HCT116 (cell line): ENCODE measurements at regions not wholly inside any gene's neighbourhood (a gene's known extent, or its start where the extent isn't known, plus 50 kb on each side); places are given as distances from the start of the nearest gene placed in this dataset.

Source experiments
- ATAC-seq: fragments of 200-7000 bp; cut with Tn5 transposase; 2 replicates; pipeline ENCODE4 v1.9.1; 2020; ENCODE audit warnings: mild to moderate bottlenecking, moderate library complexity
- BruUV-seq: library from RNA; stranded (reverse); fragments of 400-500 nt; replicated peaks from 2 replicates; lab custom pipeline; 2021; lab: Mats Ljungman, UMichigan
- CTCF ChIA-PET: fragments of 300-600 bp; sonication (Branson Sonifier 250); formaldehyde crosslinking; loops from one replicate; lab custom pipeline; 2021; ENCODE audit warnings: antibody characterized with exemption; lab: Charles Lee
- POLR2A ChIA-PET: fragments of 300-600, 350-600 bp; sonication (Branson Sonifier 250); formaldehyde crosslinking; loops from one replicate; lab custom pipeline; 2021; ENCODE audit warnings: antibody characterized with exemption; lab: Charles Lee
- RAD21 ChIA-PET, 2 experiments: fragments of 300-600 bp; sonication (Branson Sonifier 250); formaldehyde crosslinking; loops; one replicate each; lab custom pipeline; 2023; ENCODE audit warnings: low total read pairs in 2 of 2; ENCODE audit not compliant: uncharacterized antibody in 2 of 2, unreplicated experiment in 2 of 2, low non-redundant PET in 1 of 2; lab: Charles Lee
- DNase-seq: peaks from one replicate; pipeline ENCODE4 v3.0.0-alpha.2; 2010; ENCODE audit warnings: low read depth, low spot score
- H2AFZ ChIP-seq: fragments of 200-600 bp; shearing (Covaris generic), sonication (generic); 2 replicates; pipeline ENCODE4 v1.6.1; 2017; ENCODE audit warnings: low read depth, mixed run types, mixed read lengths, antibody characterized with exemption, low read length; ENCODE audit not compliant: poor library complexity, severe bottlenecking
- H3K27ac ChIP-seq: 2 replicates; pipeline ENCODE4 v1.5.1; 2012; ENCODE audit warnings: low read depth, low read length
- H3K27me3 ChIP-seq: fragments of 200-600 bp; sonication (generic); 2 replicates; pipeline ENCODE4 v1.6.1; 2016; ENCODE audit warnings: mixed run types, low read length, mixed read lengths; ENCODE audit not compliant: insufficient read depth
- H3K36me3 ChIP-seq, 2 experiments: fragments of 200-500 bp in 1 of 2; fragments of 200-600 bp in 1 of 2; sonication (Bioruptor generic) in 1 of 2; sonication (generic) in 1 of 2; 2 replicates each; pipeline versions ENCODE4 v1.5.1 to v1.6.1; 2014 to 2016; ENCODE audit warnings: low read length in 2 of 2, inconsistent platforms in 1 of 2, mixed read lengths in 1 of 2, mixed run types in 1 of 2; ENCODE audit not compliant: insufficient read depth in 2 of 2, control insufficient read depth in 1 of 2
- H3K4me1 ChIP-seq, 2 experiments: fragments of 200-600 bp in 1 of 2; sonication (generic) in 1 of 2; 2 replicates each; pipeline versions ENCODE4 v1.5.1 to v1.6.1; 2012 to 2017; ENCODE audit warnings: low read length in 2 of 2, inconsistent platforms in 1 of 2, mild to moderate bottlenecking in 1 of 2, mixed read lengths in 1 of 2, mixed run types in 1 of 2, moderate library complexity in 1 of 2; ENCODE audit not compliant: insufficient read depth in 2 of 2, control insufficient read depth in 1 of 2
- H3K4me2 ChIP-seq: fragments of 200-600 bp; sonication (generic); 2 replicates; pipeline ENCODE4 v1.6.1; 2017; ENCODE audit warnings: mixed run types, low read length, mixed read lengths
- H3K4me3 ChIP-seq, 2 experiments: fragments of 200-600 bp in 1 of 2; sonication (generic) in 1 of 2; replicated peaks in 1 of 2; 2 replicates each; pipeline ENCODE4 v1.5.1; 2011 to 2016; ENCODE audit warnings: low read length in 2 of 2, control low read depth in 1 of 2, low read depth in 1 of 2, mild to moderate bottlenecking in 1 of 2, mixed read lengths in 1 of 2, mixed run types in 1 of 2
- H3K79me2 ChIP-seq: fragments of 200-600 bp; sonication (generic); 2 replicates; pipeline ENCODE4 v1.6.1; 2017; ENCODE audit warnings: mild to moderate bottlenecking, mixed run types, low read length, moderate library complexity, mixed read lengths; ENCODE audit not compliant: insufficient read depth
- H3K9ac ChIP-seq: fragments of 200-600 bp; sonication (generic); 2 replicates; pipeline ENCODE4 v1.6.1; 2016; ENCODE audit warnings: low read length, mixed read lengths
- H3K9me2 ChIP-seq: fragments of 200-600 bp; sonication (generic), shearing (Covaris generic); 2 replicates; pipeline ENCODE4 v1.6.1; 2017; ENCODE audit warnings: mixed run types, mild to moderate bottlenecking, moderate library complexity; ENCODE audit not compliant: insufficient read depth
- H3K9me3 ChIP-seq, 2 experiments: fragments of 200-500 bp in 1 of 2; fragments of 200-600 bp in 1 of 2; sonication (Bioruptor generic) in 1 of 2; sonication (generic) in 1 of 2; 2 replicates each; pipeline ENCODE4 v1.6.1; 2014 to 2017; ENCODE audit warnings: low read length in 2 of 2, mixed read lengths in 2 of 2, inconsistent platforms in 1 of 2, low read depth in 1 of 2, mild to moderate bottlenecking in 1 of 2, mixed run types in 1 of 2, moderate library complexity in 1 of 2; ENCODE audit not compliant: control insufficient read depth in 1 of 2, insufficient read depth in 1 of 2
- H4K20me1 ChIP-seq: fragments of 200-600 bp; sonication (generic), shearing (Covaris generic); 2 replicates; pipeline ENCODE4 v1.6.1; 2017; ENCODE audit warnings: mixed run types, mild to moderate bottlenecking, moderate library complexity; ENCODE audit not compliant: insufficient read depth
- ATF3 ChIP-seq: IDR thresholded peaks from 2 replicates; pipeline ENCODE4 v1.6.1; 2012
- CBX3 ChIP-seq: IDR thresholded peaks from 2 replicates; pipeline ENCODE4 v1.6.1; 2012; ENCODE audit warnings: low read depth
- CEBPB ChIP-seq: IDR thresholded peaks from 2 replicates; pipeline ENCODE4 v1.6.1; 2012; ENCODE audit warnings: low read depth
- CTCF ChIP-seq, 3 experiments: fragments of 200-600 bp in 1 of 3; sonication (generic) in 1 of 3; IDR thresholded peaks in 2 of 3; conservative IDR thresholded peaks in 1 of 3; 2 replicates each; pipeline ENCODE4 v1.5.1; 2012 to 2017; ENCODE audit warnings: low read depth in 2 of 3, low read length in 2 of 3, antibody characterized with exemption in 1 of 3, borderline replicate concordance in 1 of 3, control low read depth in 1 of 3, mild to moderate bottlenecking in 1 of 3, mixed read lengths in 1 of 3, mixed run types in 1 of 3, moderate library complexity in 1 of 3; ENCODE audit not compliant: insufficient read depth in 1 of 3
- EGR1 ChIP-seq: IDR thresholded peaks from 2 replicates; pipeline ENCODE4 v1.6.1; 2012; ENCODE audit warnings: low read depth
- ELF1 ChIP-seq: IDR thresholded peaks from 2 replicates; pipeline ENCODE4 v1.6.1; 2012; ENCODE audit warnings: low read depth, borderline replicate concordance
- EZH2phosphoT487 ChIP-seq: fragments of 200-600 bp; IDR thresholded peaks from 2 replicates; pipeline ENCODE4 v1.6.1; 2018; ENCODE audit warnings: antibody characterized with exemption, borderline replicate concordance
- FOSL1 ChIP-seq: IDR thresholded peaks from 2 replicates; pipeline ENCODE4 v1.6.1; 2012; ENCODE audit warnings: low read depth
- MAX ChIP-seq: IDR thresholded peaks from 2 replicates; pipeline ENCODE4 v1.6.1; 2012
- POLR2A ChIP-seq: IDR thresholded peaks from 2 replicates; pipeline ENCODE4 v1.7.0; 2011; ENCODE audit warnings: borderline replicate concordance; ENCODE audit not compliant: insufficient read depth, insufficient read length; ENCODE audit errors: extremely low read depth
- RAD21 ChIP-seq: IDR thresholded peaks from 2 replicates; pipeline ENCODE4 v1.6.1; 2012; ENCODE audit warnings: low read depth, mild to moderate bottlenecking
- REST ChIP-seq: IDR thresholded peaks from 2 replicates; pipeline ENCODE4 v1.6.1; 2012; ENCODE audit warnings: low read depth
- SIN3A ChIP-seq: IDR thresholded peaks from 2 replicates; pipeline ENCODE4 v1.6.1; 2012; ENCODE audit warnings: low read depth
- SP1 ChIP-seq: IDR thresholded peaks from 2 replicates; pipeline ENCODE4 v1.6.1; 2012; ENCODE audit warnings: low read depth
- SRF ChIP-seq: IDR thresholded peaks from 2 replicates; pipeline ENCODE4 v1.6.1; 2012; ENCODE audit warnings: low read depth
- TCF7L2 ChIP-seq: IDR thresholded peaks from 2 replicates; pipeline ENCODE4 v1.7.0; 2011; ENCODE audit warnings: borderline replicate concordance, inconsistent platforms; ENCODE audit not compliant: insufficient read depth, insufficient read length; ENCODE audit errors: extremely low read depth
- ZBTB33 ChIP-seq: IDR thresholded peaks from 2 replicates; pipeline ENCODE4 v1.6.1; 2011; ENCODE audit warnings: mild to moderate bottlenecking, low read length, moderate library complexity; ENCODE audit not compliant: insufficient replicate concordance; ENCODE audit errors: extremely low read depth
- ZFX ChIP-seq: fragments of 450-650 bp; IDR thresholded peaks from 2 replicates; pipeline ENCODE4 v1.6.1; 2017
- ZNF274 ChIP-seq: fragments of 200-500 bp; sonication (Bioruptor generic); IDR thresholded peaks from 2 replicates; pipeline ENCODE4 v1.6.1; 2014; ENCODE audit warnings: mild to moderate bottlenecking, low read depth, low read length, inconsistent platforms
- intact Hi-C: fragments of 100-400 bp; cut with micrococcal nuclease; formaldehyde crosslinking; loops from 2 replicates; pipeline ENCODE4 v1.10.0; 2022

GRCh38 chr11:98862169-98862568 lies 158.6 kb upstream of the CNTN5 start:
- Histone ChIP-seq H3K79me2 (no peaks in the 10 kb centered on the region), H3K27ac (no peak overlapping the region), H3K9ac (no peak overlapping the region), H3K9me3 (peaks cover 0 to 5% of the 10 kb centered on the region in 2 experiments; a peak in 2 of 4 replicates), H4K20me1 (no peaks in the 10 kb centered on the region), H3K36me3 (no peaks in the 10 kb centered on the region), H3K4me1 (no peaks in the 10 kb centered on the region), H2AFZ (no peak overlapping the region), H3K9me2 (no peaks in the 10 kb centered on the region), H3K4me3 (no peak overlapping the region), H3K27me3 (no peaks in the 10 kb centered on the region), H3K4me2 (no peak overlapping the region)
- TF ChIP-seq TCF7L2: no peak
- TF ChIP-seq ZNF274: no peak
- TF ChIP-seq CEBPB: no peak
- TF ChIP-seq ELF1: no peak
- TF ChIP-seq SRF: no peak
- TF ChIP-seq MAX: no peak
- no peak for TF ChIP-seq POLR2A
- TF ChIP-seq SP1: no peak
- TF ChIP-seq REST: no peak
- no peak for TF ChIP-seq RAD21
- no peak for TF ChIP-seq EZH2phosphoT487
- no peak for TF ChIP-seq EGR1
- TF ChIP-seq FOSL1: no peak
- TF ChIP-seq ATF3: no peak
- TF ChIP-seq ZFX: no peak
- no peak for TF ChIP-seq SIN3A
- no peak for TF ChIP-seq CBX3
- no peak for TF ChIP-seq ZBTB33
- no peak for TF ChIP-seq CTCF (IDR thresholded peaks at IDR 0.05 in 2 of 3, conservative IDR thresholded peaks at IDR 0.05 in 1 of 3; ENCODE audit: borderline replicate concordance in 1 of 3, insufficient read depth in 1 of 3, low read depth in 2 of 3, low read length in 2 of 3)
- BruUV-seq: no TSS peak
- intact Hi-C loops: no loop called here
- CTCF ChIA-PET: no interaction called here
- ATAC-seq (no peak), DNase-seq (no peak)
- RAD21 ChIA-PET: no interaction called here
- POLR2A ChIA-PET: interaction anchor here (0.7 kb wide), 1 partner anchor 774 kb away, joined by 3 read pairs; no protein-coding TSS in a partner anchor
